Caco-2 (cell line): ENCODE measurements at regions not wholly inside any gene's neighbourhood (a gene's known extent, or its start where the extent isn't known, plus 50 kb on each side); places are given as distances from the start of the nearest gene placed in this dataset.

Experiments used
- BruUV-seq: library from RNA; stranded (reverse); fragments of 400-500 nt; replicated peaks from 2 replicates; lab custom pipeline; 2021; lab: Mats Ljungman, UMichigan
- CTCF ChIA-PET: fragments of 300-600 bp; sonication (Branson Sonifier 250); formaldehyde crosslinking; loops from one replicate; lab custom pipeline; 2022; ENCODE audit warnings: antibody characterized with exemption; lab: Charles Lee
- POLR2A ChIA-PET: fragments of 300-600 bp; sonication (Branson Sonifier 250); formaldehyde crosslinking; loops from one replicate; lab custom pipeline; 2022; ENCODE audit warnings: antibody characterized with exemption; lab: Charles Lee
- DNase-seq, 2 experiments: peaks; one replicate each; pipeline versions ENCODE4 v3.0.0 to v3.0.0-alpha.2; 2020 to 2022
- H3K27me3 ChIP-seq: replicated peaks from 2 replicates; pipeline ENCODE4 v1.6.0; 2011; ENCODE audit warnings: low read length; ENCODE audit not compliant: control insufficient read depth, insufficient read depth
- H3K36me3 ChIP-seq: 2 replicates; pipeline ENCODE4 v1.5.1; 2011; ENCODE audit warnings: low read length; ENCODE audit not compliant: control insufficient read depth, insufficient read depth
- H3K4me1 ChIP-seq: fragments of 250-450 bp; sonication (Bioruptor Pico); 2 replicates; pipeline ENCODE4 v1.5.1; 2020; ENCODE audit warnings: mild to moderate bottlenecking
- H3K4me3 ChIP-seq: 2 replicates; pipeline ENCODE4 v1.5.1; 2011; ENCODE audit warnings: low read depth, mild to moderate bottlenecking, control low read depth, low read length
- H3K9me3 ChIP-seq: fragments of 250-450 bp; sonication (Bioruptor Pico); 2 replicates; pipeline ENCODE4 v1.5.1; 2020; ENCODE audit warnings: mild to moderate bottlenecking, moderate library complexity
- H3K27ac Mint-ChIP-seq: one replicate; pipeline ENCODE4 v1.8.0; 2022; ENCODE audit warnings: mixed read lengths; ENCODE audit not compliant: unreplicated experiment
- H3K27me3 Mint-ChIP-seq: one replicate; pipeline ENCODE4 v1.8.0; 2022; ENCODE audit warnings: mixed read lengths; ENCODE audit not compliant: insufficient read depth, unreplicated experiment
- H3K36me3 Mint-ChIP-seq: one replicate; pipeline ENCODE4 v1.8.0; 2022; ENCODE audit warnings: mild to moderate bottlenecking, mixed read lengths; ENCODE audit not compliant: insufficient read depth, unreplicated experiment
- H3K4me1 Mint-ChIP-seq: one replicate; pipeline ENCODE4 v1.8.0; 2022; ENCODE audit warnings: low read depth, mixed read lengths; ENCODE audit not compliant: unreplicated experiment
- H3K4me3 Mint-ChIP-seq: one replicate; pipeline ENCODE4 v1.8.0; 2022; ENCODE audit warnings: mild to moderate bottlenecking, moderate library complexity, mixed read lengths; ENCODE audit not compliant: unreplicated experiment
- H3K9me3 Mint-ChIP-seq: one replicate; pipeline ENCODE4 v1.8.0; 2022; ENCODE audit warnings: mixed read lengths; ENCODE audit not compliant: unreplicated experiment
- intact Hi-C: fragments of 100-400 bp; cut with micrococcal nuclease; formaldehyde crosslinking; loops from one replicate; pipeline ENCODE4 v1.10.0; 2022; ENCODE audit not compliant: unreplicated experiment
- TF ChIP-seq, protein P1 (sequence below), 2 experiments: fragments of 200-600 bp in 1 of 2; IDR thresholded peaks; 1 replicate in 1 of 2; 2 replicates in 1 of 2; pipeline versions ENCODE4 v1.5.1 to v1.8.0; 2011 to 2022; ENCODE audit warnings: antibody characterized with exemption in 1 of 2, control low read depth in 1 of 2, inconsistent platforms in 1 of 2, low read depth in 1 of 2, low read length in 1 of 2, mild to moderate bottlenecking in 1 of 2, moderate library complexity in 1 of 2; ENCODE audit not compliant: insufficient read depth in 1 of 2, severe bottlenecking in 1 of 2, unreplicated experiment in 1 of 2

GRCh38 chr1:22249928-22250680 lies 107.2 kb upstream of the WNT4 start:
- no TSS peak for BruUV-seq
- Histone ChIP-seq H3K9me3 (no peaks in the 10 kb centered on the region), H3K4me3 (no peak overlapping the region), H3K4me1 (no peaks in the 10 kb centered on the region), H3K36me3 (no peaks in the 10 kb centered on the region), H3K27me3 (no peaks in the 10 kb centered on the region)
- Mint-ChIP-seq H3K4me1 (peaks cover 20% of the 10 kb centered on the region), H3K4me3 (no peak overlapping the region), H3K36me3 (no peaks in the 10 kb centered on the region), H3K9me3 (no peaks in the 10 kb centered on the region), H3K27ac (peak overlapping the region; percentile 78), H3K27me3 (no peaks in the 10 kb centered on the region)
- intact Hi-C loops: no loop called here
- TF ChIP-seq, protein P1, sequence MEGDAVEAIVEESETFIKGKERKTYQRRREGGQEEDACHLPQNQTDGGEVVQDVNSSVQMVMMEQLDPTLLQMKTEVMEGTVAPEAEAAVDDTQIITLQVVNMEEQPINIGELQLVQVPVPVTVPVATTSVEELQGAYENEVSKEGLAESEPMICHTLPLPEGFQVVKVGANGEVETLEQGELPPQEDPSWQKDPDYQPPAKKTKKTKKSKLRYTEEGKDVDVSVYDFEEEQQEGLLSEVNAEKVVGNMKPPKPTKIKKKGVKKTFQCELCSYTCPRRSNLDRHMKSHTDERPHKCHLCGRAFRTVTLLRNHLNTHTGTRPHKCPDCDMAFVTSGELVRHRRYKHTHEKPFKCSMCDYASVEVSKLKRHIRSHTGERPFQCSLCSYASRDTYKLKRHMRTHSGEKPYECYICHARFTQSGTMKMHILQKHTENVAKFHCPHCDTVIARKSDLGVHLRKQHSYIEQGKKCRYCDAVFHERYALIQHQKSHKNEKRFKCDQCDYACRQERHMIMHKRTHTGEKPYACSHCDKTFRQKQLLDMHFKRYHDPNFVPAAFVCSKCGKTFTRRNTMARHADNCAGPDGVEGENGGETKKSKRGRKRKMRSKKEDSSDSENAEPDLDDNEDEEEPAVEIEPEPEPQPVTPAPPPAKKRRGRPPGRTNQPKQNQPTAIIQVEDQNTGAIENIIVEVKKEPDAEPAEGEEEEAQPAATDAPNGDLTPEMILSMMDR (IDR thresholded peaks at IDR 0.05; ENCODE audit: insufficient read depth in 1 of 2, low read depth in 1 of 2, low read length in 1 of 2, severe bottlenecking in 1 of 2, unreplicated experiment in 1 of 2): no peak
- DNase-seq: no peak
- POLR2A ChIA-PET: no interaction called here
- CTCF ChIA-PET: no interaction called here

DNA sequence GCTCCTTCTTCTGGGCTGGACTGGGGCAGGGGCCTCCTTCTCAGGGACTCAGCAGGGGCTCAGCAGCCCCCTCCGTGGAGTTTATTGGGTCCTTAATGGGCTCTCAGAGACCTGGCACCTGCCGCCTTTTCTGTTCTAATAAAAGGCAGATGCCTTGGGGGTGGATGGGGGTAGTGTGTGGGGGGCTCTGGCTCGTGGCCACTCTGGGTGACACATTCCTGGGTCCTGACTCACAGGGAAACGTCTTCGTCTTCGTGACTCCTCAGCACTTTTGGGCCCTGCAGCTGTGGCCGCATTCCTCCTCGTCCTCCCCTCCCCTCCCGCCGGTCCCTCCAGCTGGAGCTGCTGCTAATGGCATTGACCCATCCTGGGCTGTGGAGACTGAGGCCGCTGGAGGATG lies 107.8 kb upstream of the WNT4 start:
- H3K27me3 ChIP-seq: no peaks in the 10 kb centered on the region
- no TSS peak for BruUV-seq

GRCh38 chr1:22252251-22252650 lies 109.4 kb upstream of the WNT4 start:
- Histone ChIP-seq H3K36me3 (no peaks in the 10 kb centered on the region), H3K9me3 (no peaks in the 10 kb centered on the region), H3K4me1 (peaks cover 13% of the 10 kb centered on the region), H3K27me3 (no peaks in the 10 kb centered on the region), H3K4me3 (no peak overlapping the region)
- intact Hi-C loops: no loop called here
- Mint-ChIP-seq H3K9me3 (no peaks in the 10 kb centered on the region), H3K27ac (peak overlapping the region; percentile 22), H3K36me3 (no peaks in the 10 kb centered on the region), H3K27me3 (no peaks in the 10 kb centered on the region), H3K4me1 (peaks cover 23% of the 10 kb centered on the region), H3K4me3 (no peak overlapping the region)
- ChIA-PET POLR2A (no interaction called here), CTCF (no interaction called here)
- BruUV-seq: no TSS peak
- TF ChIP-seq, protein P1 (IDR thresholded peaks at IDR 0.05; ENCODE audit: insufficient read depth in 1 of 2, low read depth in 1 of 2, low read length in 1 of 2, severe bottlenecking in 1 of 2, unreplicated experiment in 1 of 2): no peak
- DNase-seq: no peak

More for the DNA sequence above, 107.8 kb upstream of the WNT4 start:
- intact Hi-C loops: no loop called here
- no peaks in the 10 kb centered on the region for H3K27me3 Mint-ChIP-seq
- H3K36me3 ChIP-seq: no peaks in the 10 kb centered on the region
- no peaks in the 10 kb centered on the region for H3K9me3 Mint-ChIP-seq
- H3K4me3 Mint-ChIP-seq: no peak overlapping the region
- no peaks in the 10 kb centered on the region for H3K36me3 Mint-ChIP-seq
- H3K4me3 ChIP-seq: no peak overlapping the region
- ChIA-PET CTCF (no interaction called here), POLR2A (no interaction called here)
- peaks cover 4% of the 10 kb centered on the region; the same call in 1 of the 2 replicates for H3K4me1 ChIP-seq
- no peaks in the 10 kb centered on the region for H3K9me3 ChIP-seq
- H3K4me1 Mint-ChIP-seq: peaks cover 20% of the 10 kb centered on the region
- TF ChIP-seq, protein P1 (IDR thresholded peaks at IDR 0.05; ENCODE audit: insufficient read depth in 1 of 2, low read depth in 1 of 2, low read length in 1 of 2, severe bottlenecking in 1 of 2, unreplicated experiment in 1 of 2): no peak
- DNase-seq: no peak
- no peak overlapping the region for H3K27ac Mint-ChIP-seq
